Skeletal muscle cell (primary cell): ENCODE measurements at regions not wholly inside any gene's neighbourhood (a gene's known extent, or its start where the extent isn't known, plus 50 kb on each side); places are given as distances from the start of the nearest gene placed in this dataset.
A peak's percentile ranks its signal among the peaks of the same experiment; 100 is the strongest.

Experiments
- DNase-seq: peaks from one replicate; pipeline ENCODE4 v3.0.0-alpha.2; 2010; ENCODE audit warnings: low read depth
- H3K4me3 ChIP-seq: 2 replicates; pipeline ENCODE4 v1.5.1; 2011; ENCODE audit warnings: low read depth, mild to moderate bottlenecking, control low read depth, low read length, moderate library complexity

GRCh38 chr3:145719114-145719513, 441.9 kb downstream of the PLOD2 start:
- H3K4me3 ChIP-seq = no peak overlapping the region
- DNase-seq = no peak

- no peak overlapping the region for H3K4me3 ChIP-seq
- no peak for DNase-seq
These were observed 439.6 kb downstream of the PLOD2 start for GRCh38 chr3:145721273-145721805.

GRCh38 chr3:145721815-145722214, 439.2 kb downstream of the PLOD2 start:
- no peak for DNase-seq
- no peak overlapping the region for H3K4me3 ChIP-seq

- H3K4me3 ChIP-seq = no peak overlapping the region
- no peak for DNase-seq
These were observed 433.5 kb downstream of the PLOD2 start for GRCh38 chr3:145727476-145727875.

GRCh38 chr3:145735631-145736030, 425.4 kb downstream of the PLOD2 start:
- DNase-seq = no peak
- no peak overlapping the region for H3K4me3 ChIP-seq

- DNase-seq = no peak
- H3K4me3 ChIP-seq = no peak overlapping the region
These were observed 423.0 kb downstream of the PLOD2 start for GRCh38 chr3:145737952-145738351.

- peak; percentile 5 for DNase-seq
- H3K4me3 ChIP-seq = no peak overlapping the region
These were observed 421.1 kb downstream of the PLOD2 start for GRCh38 chr3:145739926-145740325.

- no peak for DNase-seq
- H3K4me3 ChIP-seq = no peak overlapping the region
These were observed 410.3 kb downstream of the PLOD2 start for GRCh38 chr3:145750657-145751056.

DNA sequence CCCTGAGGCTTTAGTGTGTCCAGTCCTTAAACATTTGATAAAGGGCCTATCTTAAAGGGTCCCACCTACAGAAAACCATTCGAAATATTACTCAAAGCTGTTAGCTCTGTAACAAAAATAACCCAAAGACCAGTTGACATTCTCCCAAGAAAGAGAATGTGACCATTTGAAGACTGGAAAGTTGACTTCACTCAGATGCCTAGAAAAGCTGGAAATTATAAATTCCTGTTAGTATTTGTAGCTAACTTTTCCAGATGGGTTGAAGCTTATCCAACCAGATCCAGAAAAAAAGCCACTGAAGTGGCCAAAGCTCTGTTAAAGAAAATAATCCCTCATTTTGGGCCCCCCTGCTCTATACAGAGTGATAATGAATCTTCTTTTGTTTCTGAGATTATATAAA, 408.4 kb downstream of the PLOD2 start:
- DNase-seq = no peak
- H3K4me3 ChIP-seq = no peak overlapping the region

DNA sequence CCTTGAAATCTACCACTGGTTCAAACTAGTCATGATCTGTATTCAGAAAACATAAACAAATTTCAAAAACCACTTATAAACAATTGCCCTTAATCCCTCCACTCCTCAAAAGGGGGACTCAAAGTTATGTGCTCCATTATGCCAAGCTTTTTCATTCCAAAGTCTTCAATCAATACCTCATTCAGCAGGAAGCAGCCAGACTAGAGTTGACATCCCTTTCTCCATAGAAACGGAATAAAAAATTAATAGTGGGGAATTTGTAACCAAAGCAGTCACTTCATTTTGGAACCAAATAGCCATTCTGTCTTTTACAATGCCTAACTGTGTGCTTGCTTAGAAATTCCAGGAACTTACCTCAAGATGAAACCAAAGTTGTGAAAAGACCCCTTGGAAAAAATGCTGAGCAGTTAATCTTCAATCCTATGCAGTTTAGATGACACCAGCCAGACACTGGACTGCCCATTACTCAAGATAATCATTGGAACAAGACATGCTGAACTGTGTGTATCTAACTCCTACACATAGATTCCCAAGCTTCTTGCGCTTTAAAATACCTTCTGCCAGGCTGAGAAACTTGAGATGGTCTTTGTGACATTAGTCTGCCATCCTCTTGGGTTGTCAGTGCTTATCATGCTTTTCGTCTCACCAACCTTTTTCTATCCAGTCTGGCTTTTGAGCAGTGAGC, 406.2 kb downstream of the PLOD2 start:
- DNase-seq = no peak
- no peak overlapping the region for H3K4me3 ChIP-seq

GRCh38 chr3:145760036-145760435, 400.9 kb downstream of the PLOD2 start:
- DNase-seq = no peak

DNA sequence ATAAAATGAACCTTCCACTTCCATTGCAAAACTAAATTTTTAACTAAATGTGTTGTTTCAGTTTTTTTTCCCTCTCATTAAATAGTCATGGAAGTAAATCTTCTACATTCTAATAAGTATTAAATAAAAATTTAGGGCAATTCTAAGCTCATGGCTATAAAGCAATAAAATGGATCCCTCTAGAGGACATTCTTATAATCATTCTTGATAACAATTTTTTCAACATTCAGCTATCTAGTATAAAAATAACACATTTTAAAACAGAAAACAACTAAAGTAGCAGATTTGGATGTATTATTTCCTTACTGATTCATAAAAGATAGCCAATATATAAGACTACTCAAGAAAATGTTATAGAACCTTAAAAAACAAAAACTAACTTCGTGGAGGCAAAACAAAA, 393.1 kb downstream of the PLOD2 start:
- no peak for DNase-seq
- H3K4me3 ChIP-seq = no peak overlapping the region

More at GRCh38 chr3:145760036-145760435, 400.9 kb downstream of the PLOD2 start:
- no peak overlapping the region for H3K4me3 ChIP-seq

DNA sequence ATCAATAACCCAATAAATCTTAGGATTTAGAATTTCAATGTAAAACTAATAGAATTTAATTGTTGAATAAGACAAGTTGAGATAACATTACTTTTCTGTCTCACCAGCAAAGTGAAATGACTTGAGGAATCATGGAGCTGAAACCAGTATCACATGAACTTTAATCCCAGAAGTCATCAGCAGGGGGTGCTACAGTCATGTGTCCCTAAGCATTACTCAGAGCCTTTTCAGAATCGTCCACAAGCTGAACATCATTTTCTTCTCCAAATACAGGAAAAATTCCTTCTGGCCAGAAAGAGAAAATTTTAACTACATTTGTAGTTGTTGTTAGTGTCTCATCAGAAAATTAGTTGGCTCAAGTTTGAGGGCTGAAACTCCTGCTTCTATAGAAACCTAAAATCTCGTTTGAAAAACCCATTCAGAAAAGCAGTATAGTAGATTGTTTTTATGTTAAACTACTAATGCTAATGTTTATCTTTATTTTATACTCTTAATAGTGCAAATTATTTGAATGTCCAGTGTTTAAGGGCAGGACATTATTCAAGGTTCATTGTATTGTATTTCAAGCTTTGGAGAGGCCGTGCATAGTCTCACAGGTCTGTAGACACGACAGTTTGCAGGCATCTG, 384.1 kb downstream of the PLOD2 start:
- DNase-seq = peak; percentile 26
- no peak overlapping the region for H3K4me3 ChIP-seq

- DNase-seq = no peak
- H3K4me3 ChIP-seq = no peak overlapping the region
These were observed 380.7 kb downstream of the PLOD2 start for GRCh38 chr3:145780301-145780700.

GRCh38 chr3:145785668-145786067, 375.3 kb downstream of the PLOD2 start:
- no peak overlapping the region for H3K4me3 ChIP-seq
- DNase-seq = no peak

DNA sequence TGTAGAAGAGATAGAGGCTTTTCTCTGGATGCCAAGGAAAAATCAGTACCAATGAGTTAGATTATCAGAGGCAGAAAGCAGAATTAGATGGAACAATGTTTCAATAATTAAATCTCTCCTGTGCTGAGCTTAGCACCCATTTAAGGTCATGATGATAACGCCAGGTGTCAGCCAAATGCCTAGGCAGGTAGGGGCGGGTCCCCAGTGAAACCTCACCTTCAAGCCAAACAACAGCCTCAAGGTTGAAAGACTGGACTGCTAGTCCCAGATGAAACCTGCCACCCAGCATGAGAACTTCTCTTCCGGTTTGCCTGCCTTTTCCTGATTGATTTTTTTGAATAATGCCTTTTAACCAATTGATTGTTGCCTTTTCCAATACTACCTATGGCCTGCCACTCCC, 363.0 kb downstream of the PLOD2 start:
- H3K4me3 ChIP-seq = no peak overlapping the region

GRCh38 chr3:145798696-145799537, 362.1 kb downstream of the PLOD2 start:
- H3K4me3 ChIP-seq = no peak overlapping the region
- no peak for DNase-seq

More for the DNA sequence above, 363.0 kb downstream of the PLOD2 start:
- no peak for DNase-seq

GRCh38 chr3:145801696-145802095, 359.3 kb downstream of the PLOD2 start:
- no peak overlapping the region for H3K4me3 ChIP-seq
- DNase-seq = no peak

DNA sequence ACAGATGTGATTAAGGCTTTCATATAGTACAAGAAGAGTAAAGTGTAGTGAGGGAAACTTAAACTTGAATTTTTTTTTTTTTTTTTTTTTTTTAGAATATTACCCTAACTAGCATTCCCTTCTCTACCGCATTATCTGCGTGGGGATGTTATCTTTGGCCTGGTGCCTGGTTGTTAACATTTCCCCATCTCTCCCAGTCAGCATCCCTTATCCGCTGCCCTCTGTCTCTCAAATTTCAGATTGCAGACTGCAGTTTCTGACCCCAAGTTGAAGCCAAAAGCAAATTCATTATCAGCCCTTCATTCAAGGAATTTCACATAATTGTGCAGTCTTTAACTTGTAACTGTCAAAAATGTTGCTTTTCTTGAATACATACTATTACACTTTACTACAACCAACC, 353.0 kb downstream of the PLOD2 start:
- no peak overlapping the region for H3K4me3 ChIP-seq
- DNase-seq = peak; percentile 3

DNA sequence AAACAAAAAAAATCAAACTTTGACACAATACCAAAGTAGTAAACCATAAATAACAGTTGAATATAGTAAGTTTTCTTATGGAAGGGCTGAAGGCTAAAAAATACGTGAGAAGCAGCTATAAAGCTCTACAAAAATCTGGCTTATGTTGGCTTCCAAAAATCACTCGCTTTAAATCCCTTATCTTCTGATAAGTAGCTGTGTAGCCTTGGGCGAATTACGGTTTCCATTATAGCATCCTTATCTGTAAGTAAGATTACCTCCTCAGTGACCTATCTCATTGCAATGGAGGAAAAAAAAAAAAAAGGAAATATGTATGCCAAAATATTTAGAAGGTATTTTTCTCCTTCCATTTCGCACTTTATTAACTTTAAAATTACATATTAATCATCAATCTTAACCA, 348.6 kb downstream of the PLOD2 start:
- no peak overlapping the region for H3K4me3 ChIP-seq
- DNase-seq = no peak
